T-cell (primary cell): ENCODE measurements at regions not wholly inside any gene's neighbourhood (a gene's known extent, or its start where the extent isn't known, plus 50 kb on each side); places are given as distances from the start of the nearest gene placed in this dataset.

Experiments
- ATAC-seq, 4 experiments: fragments of 200-7000 bp in 3 of 4; fragments of 150-1000 bp in 1 of 4; cut with Tn5 transposase; replicated peaks in 1 of 4; 1 replicate in 3 of 4; 2 replicates in 1 of 4; pipeline ENCODE4 v1.10.0; 2021; ENCODE audit warnings: moderate library complexity in 3 of 4, mild to moderate bottlenecking in 2 of 4, moderate number of reproducible peaks in 1 of 4
- CTCF ChIA-PET, 2 donors: fragments of 300-600 bp; sonication (Branson Sonifier 250); formaldehyde crosslinking; loops; one replicate each; lab custom pipeline; 2022; ENCODE audit warnings: antibody characterized with exemption in 2 of 2; lab: Charles Lee
- POLR2A ChIA-PET, 2 donors: fragments of 300-600 bp; sonication (Branson Sonifier 250); formaldehyde crosslinking; loops; one replicate each; lab custom pipeline; 2022; ENCODE audit warnings: antibody characterized with exemption in 2 of 2; lab: Charles Lee
- DNase-seq, 35 experiments: peaks; one replicate each; pipeline versions ENCODE4 v3.0.0 to v3.0.0-alpha.2; 2013 to 2023
- H3K27ac ChIP-seq: one replicate; pipeline ENCODE4 v1.5.1; 2013; ENCODE audit warnings: low read length
- H3K27me3 ChIP-seq, 2 experiments: replicated peaks in 1 of 2; 1 replicate in 1 of 2; 2 replicates in 1 of 2; pipeline versions ENCODE4 v1.6.1 to v1.7.0; 2013; ENCODE audit warnings: low read length in 1 of 2, mixed read lengths in 1 of 2; ENCODE audit not compliant: control insufficient read depth in 2 of 2, insufficient read depth in 2 of 2; ENCODE audit errors: extremely low read depth in 1 of 2
- H3K36me3 ChIP-seq, 2 donors: 1 replicate in 1 of 2; 2 replicates in 1 of 2; pipeline versions ENCODE4 v1.6.1 to v1.7.0; 2013; ENCODE audit warnings: low read length in 1 of 2; ENCODE audit not compliant: control insufficient read depth in 2 of 2, insufficient read depth in 1 of 2; ENCODE audit errors: extremely low read depth in 1 of 2
- H3K4me1 ChIP-seq, 2 experiments: 1 replicate in 1 of 2; 2 replicates in 1 of 2; pipeline versions ENCODE4 v1.6.1 to v1.7.0; 2013; ENCODE audit warnings: low read length in 2 of 2, mixed read lengths in 1 of 2; ENCODE audit not compliant: insufficient read depth in 2 of 2, control insufficient read depth in 1 of 2; ENCODE audit errors: extremely low read depth in 1 of 2
- H3K4me3 ChIP-seq, 2 donors: 1 replicate in 1 of 2; 2 replicates in 1 of 2; pipeline versions ENCODE4 v1.5.1 to v1.7.0; 2013; ENCODE audit warnings: mild to moderate bottlenecking in 2 of 2, low read length in 1 of 2, moderate library complexity in 1 of 2; ENCODE audit not compliant: control insufficient read depth in 1 of 2; ENCODE audit errors: extremely low read depth in 1 of 2
- H3K9me3 ChIP-seq: 2 replicates; pipeline ENCODE4 v1.7.0; 2013
- H3K27ac Mint-ChIP-seq, 2 donors: one replicate each; pipeline ENCODE4 v1.8.0; 2020 to 2021; ENCODE audit warnings: mild to moderate bottlenecking in 2 of 2, mixed read lengths in 2 of 2
- H3K27me3 Mint-ChIP-seq, 2 donors: one replicate each; pipeline ENCODE4 v1.8.0; 2021 to 2022; ENCODE audit warnings: mixed read lengths in 2 of 2
- H3K36me3 Mint-ChIP-seq: one replicate; pipeline ENCODE4 v1.8.0; 2021; ENCODE audit warnings: mixed read lengths
- H3K4me1 Mint-ChIP-seq, 3 donors: one replicate each; pipeline ENCODE4 v1.8.0; 2020 to 2022; ENCODE audit warnings: mixed read lengths in 3 of 3, mild to moderate bottlenecking in 1 of 3
- H3K4me3 Mint-ChIP-seq, 3 donors: one replicate each; pipeline ENCODE4 v1.8.0; 2020 to 2022; ENCODE audit warnings: mild to moderate bottlenecking in 3 of 3, mixed read lengths in 3 of 3, moderate library complexity in 3 of 3
- H3K9me3 Mint-ChIP-seq, 3 donors: one replicate each; pipeline ENCODE4 v1.8.0; 2020 to 2022; ENCODE audit warnings: mixed read lengths in 3 of 3
- WGBS: methylation state at CpG from one replicate; pipeline ENCODE4 v1.1.5; 2013; ENCODE audit warnings: missing lambda C conversion rate; ENCODE audit not compliant: insufficient coverage; 5-methylcytosine and 5-hydroxymethylcytosine counted together

- DNase-seq (no peak), ATAC-seq (no peak)
- H3K4me3 ChIP-seq: no peak overlapping the region
- ChIA-PET POLR2A (interaction anchor here in 1 of 2 donors (0.6 kb wide), 1 partner anchor 202 kb away, joined by 3 read pairs; no protein-coding TSS in a partner anchor), CTCF (no interaction called here)
- no peak overlapping the region for H3K4me3 Mint-ChIP-seq
- no peak overlapping the region for H3K27ac Mint-ChIP-seq
- peaks cover 0 to 2% of the 10 kb centered on the region in 2 experiments for H3K4me1 ChIP-seq
- peaks cover 0 to 3% of the 10 kb centered on the region in 2 experiments for H3K27me3 ChIP-seq
- H3K4me1 Mint-ChIP-seq: no peaks in the 10 kb centered on the region
- no peaks in the 10 kb centered on the region for H3K9me3 Mint-ChIP-seq
- H3K36me3 Mint-ChIP-seq: no peaks in the 10 kb centered on the region
- H3K27me3 Mint-ChIP-seq: peaks cover 2 to 10% of the 10 kb centered on the region in 2 donors
- H3K9me3 ChIP-seq: no peaks in the 10 kb centered on the region
- H3K27ac ChIP-seq: no peak overlapping the region
- H3K36me3 ChIP-seq: no peaks in the 10 kb centered on the region
Observed at GRCh38 chr5:67293226-67293625, 96.6 kb upstream of the CD180 start.

DNA sequence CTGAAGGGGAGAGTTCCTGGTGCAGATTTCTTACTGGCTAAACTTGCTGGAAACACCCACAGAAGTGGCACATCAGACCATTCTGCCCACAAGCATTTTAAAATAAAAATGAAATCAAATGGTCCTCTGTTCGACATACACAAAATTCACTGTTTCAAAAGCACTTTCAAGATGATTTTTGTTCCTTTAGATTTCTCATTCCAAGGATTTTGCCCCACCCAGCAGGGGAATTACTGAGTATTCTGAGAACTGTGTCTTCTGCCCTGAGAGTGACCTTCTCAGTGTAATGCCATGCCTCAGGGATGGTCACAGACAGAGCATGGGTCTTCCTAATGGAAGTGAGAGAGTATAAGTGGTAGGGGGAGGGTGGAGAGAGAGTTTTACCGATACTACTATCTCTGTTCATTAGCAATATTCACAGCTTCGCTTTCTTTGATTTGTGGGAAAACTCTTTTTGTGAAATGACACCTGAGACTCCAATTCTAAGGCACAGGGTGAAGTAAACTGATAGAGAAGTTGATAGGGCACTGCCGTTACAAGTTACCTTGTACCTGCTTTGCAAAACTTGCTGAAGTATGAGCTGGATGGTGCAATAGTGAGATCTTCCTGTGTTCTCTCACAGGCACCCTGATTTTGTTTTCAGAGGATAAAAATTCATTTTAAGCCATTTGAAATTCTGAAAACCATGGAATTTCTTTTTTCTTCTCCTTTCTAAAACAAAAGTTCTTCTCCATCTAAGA lies 95.8 kb upstream of the CD180 start:
- ChIA-PET POLR2A (interaction anchor here in 1 of 2 donors (0.6 kb wide), 1 partner anchor 202 kb away, joined by 3 read pairs; no protein-coding TSS in a partner anchor), CTCF (no interaction called here)

DNA sequence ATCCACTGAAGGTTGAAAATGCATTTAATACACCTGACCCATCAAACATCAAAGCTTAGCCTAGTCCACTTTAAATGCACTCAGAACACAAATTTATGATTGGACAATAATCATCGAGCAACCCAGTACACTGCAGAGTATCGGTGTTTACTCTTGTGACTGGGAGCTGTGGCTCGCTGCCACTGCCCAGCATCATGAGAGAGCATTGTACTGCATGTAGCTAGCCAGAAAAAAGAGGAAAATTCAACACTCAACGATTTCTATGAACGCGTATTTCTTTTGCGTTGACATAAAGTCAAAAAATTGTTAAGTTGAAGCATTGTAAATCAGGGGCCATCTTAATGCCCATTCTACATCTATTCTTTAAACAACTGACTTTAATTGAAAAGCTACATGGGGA lies 95.1 kb upstream of the CD180 start:
- Mint-ChIP-seq H3K9me3 (no peaks in the 10 kb centered on the region), H3K4me3 (no peak overlapping the region), H3K27me3 (peaks cover 2 to 7% of the 10 kb centered on the region in 2 donors), H3K27ac (no peak overlapping the region), H3K36me3 (no peaks in the 10 kb centered on the region), H3K4me1 (no peaks in the 10 kb centered on the region)
- POLR2A ChIA-PET: no interaction called here
- H3K4me3 ChIP-seq: no peak overlapping the region
- WGBS: no CpG with 5 or more reads among the region's 7 CpGs
- no peaks in the 10 kb centered on the region for H3K36me3 ChIP-seq
- CTCF ChIA-PET: no interaction called here
- H3K4me1 ChIP-seq: peaks cover 0 to 2% of the 10 kb centered on the region in 2 experiments
- ATAC-seq (no peak), DNase-seq (no peak)
- peaks cover 0 to 3% of the 10 kb centered on the region in 2 experiments for H3K27me3 ChIP-seq
- H3K27ac ChIP-seq: no peak overlapping the region
- H3K9me3 ChIP-seq: no peaks in the 10 kb centered on the region

More for the DNA sequence above, 95.8 kb upstream of the CD180 start:
- DNase-seq: no peak
- no peak for ATAC-seq
- Histone ChIP-seq H3K36me3 (no peaks in the 10 kb centered on the region), H3K27me3 (peaks cover 0 to 3% of the 10 kb centered on the region in 2 experiments), H3K4me1 (peaks cover 0 to 2% of the 10 kb centered on the region in 2 experiments), H3K4me3 (no peak overlapping the region), H3K9me3 (no peaks in the 10 kb centered on the region), H3K27ac (no peak overlapping the region)
- H3K9me3 Mint-ChIP-seq: no peaks in the 10 kb centered on the region
- H3K27me3 Mint-ChIP-seq: peaks cover 2 to 7% of the 10 kb centered on the region in 2 donors
- no peaks in the 10 kb centered on the region for H3K36me3 Mint-ChIP-seq
- 60% methylated on average over 1 of the region's 4 CpGs for WGBS
- no peak overlapping the region for H3K27ac Mint-ChIP-seq
- no peaks in the 10 kb centered on the region for H3K4me1 Mint-ChIP-seq
- H3K4me3 Mint-ChIP-seq: no peak overlapping the region

DNA sequence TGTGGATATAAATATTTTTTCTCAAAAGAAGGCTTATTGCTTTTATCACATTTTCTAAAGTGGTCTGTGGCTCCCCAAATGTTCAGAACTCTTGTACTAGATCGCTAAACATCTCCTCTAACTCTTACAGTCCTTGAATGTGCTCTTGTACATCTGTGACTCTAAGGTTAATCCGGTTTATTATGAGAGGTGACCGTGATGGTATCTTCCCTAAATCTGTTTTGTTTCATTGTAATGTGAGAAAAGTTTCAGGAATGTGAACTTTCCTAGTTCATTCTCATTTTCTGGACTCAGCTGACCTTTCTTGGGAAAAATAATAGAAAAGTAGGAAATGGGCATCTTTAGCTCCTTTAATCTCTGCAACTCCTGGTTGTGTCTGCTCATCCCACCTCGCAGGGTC lies 94.5 kb upstream of the CD180 start:
- no peak for DNase-seq
- H3K9me3 ChIP-seq: no peaks in the 10 kb centered on the region
- H3K36me3 ChIP-seq: no peaks in the 10 kb centered on the region
- no peak overlapping the region for H3K4me3 ChIP-seq
- H3K4me3 Mint-ChIP-seq: no peak overlapping the region
- ChIA-PET CTCF (interaction anchor here in 1 of 2 donors (0.5 to 0.6 kb wide), 2 partner anchors 955 to 1782 kb away, joined by 3 read pairs; no protein-coding TSS in a partner anchor), POLR2A (no interaction called here)
- no peaks in the 10 kb centered on the region for H3K36me3 Mint-ChIP-seq
- H3K9me3 Mint-ChIP-seq: no peaks in the 10 kb centered on the region
- H3K27me3 Mint-ChIP-seq: peaks cover 2 to 7% of the 10 kb centered on the region in 2 donors
- no CpG with 5 or more reads among the region's 4 CpGs for WGBS
- peaks cover 0 to 3% of the 10 kb centered on the region in 2 experiments for H3K27me3 ChIP-seq
- peaks cover 0 to 2% of the 10 kb centered on the region in 2 experiments for H3K4me1 ChIP-seq
- H3K27ac ChIP-seq: no peak overlapping the region
- ATAC-seq: no peak
- no peak overlapping the region for H3K27ac Mint-ChIP-seq
- no peaks in the 10 kb centered on the region for H3K4me1 Mint-ChIP-seq

DNA sequence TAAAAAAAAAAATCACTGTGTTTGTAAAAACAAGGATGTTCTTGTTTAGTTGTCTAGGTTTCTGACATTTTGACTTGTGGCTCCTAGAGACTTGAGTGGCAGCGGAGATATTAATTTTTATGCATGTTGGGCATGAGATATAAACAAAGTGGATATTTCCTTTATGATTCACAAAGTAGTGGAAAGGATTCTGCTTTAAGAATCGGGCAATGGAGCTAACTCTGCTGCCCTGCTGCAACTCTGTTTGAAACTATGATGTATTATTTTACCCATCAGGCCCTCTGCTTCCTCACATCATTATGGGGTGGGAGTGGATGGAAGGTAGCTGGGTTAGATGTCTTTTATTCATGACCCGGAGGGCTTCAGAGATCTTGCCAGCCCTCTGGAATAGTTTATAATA lies 94.1 kb upstream of the CD180 start:
- Mint-ChIP-seq H3K4me3 (no peak overlapping the region), H3K27ac (no peak overlapping the region), H3K4me1 (no peaks in the 10 kb centered on the region), H3K36me3 (no peaks in the 10 kb centered on the region), H3K9me3 (no peaks in the 10 kb centered on the region), H3K27me3 (peaks cover 2 to 7% of the 10 kb centered on the region in 2 donors)
- Histone ChIP-seq H3K27ac (no peak overlapping the region), H3K27me3 (peaks cover 0 to 3% of the 10 kb centered on the region in 2 experiments), H3K4me3 (no peak overlapping the region), H3K9me3 (no peaks in the 10 kb centered on the region), H3K36me3 (no peaks in the 10 kb centered on the region), H3K4me1 (peaks cover 0 to 2% of the 10 kb centered on the region in 2 experiments)
- ChIA-PET CTCF (interaction anchor here in 1 of 2 donors (0.5 to 0.6 kb wide), 2 partner anchors 956 to 1783 kb away, joined by 3 read pairs; no protein-coding TSS in a partner anchor), POLR2A (no interaction called here)
- WGBS: 100% methylated on average over 1 of the region's 3 CpGs
- DNase-seq (no peak), ATAC-seq (no peak)

- no peak overlapping the region for H3K27ac ChIP-seq
- ATAC-seq: no peak
- no peaks in the 10 kb centered on the region for H3K4me1 Mint-ChIP-seq
- peaks cover 0 to 2% of the 10 kb centered on the region in 2 experiments for H3K4me1 ChIP-seq
- 86% methylated on average over 3 of the region's 4 CpGs for WGBS
- H3K27me3 Mint-ChIP-seq: peaks cover 2 to 4% of the 10 kb centered on the region in 2 donors
- DNase-seq: no peak
- no peaks in the 10 kb centered on the region for H3K9me3 Mint-ChIP-seq
- H3K36me3 ChIP-seq: no peaks in the 10 kb centered on the region
- H3K27me3 ChIP-seq: no peaks in the 10 kb centered on the region
- CTCF ChIA-PET: no interaction called here
- H3K36me3 Mint-ChIP-seq: no peaks in the 10 kb centered on the region
- POLR2A ChIA-PET: no interaction called here
- H3K9me3 ChIP-seq: no peaks in the 10 kb centered on the region
- H3K27ac Mint-ChIP-seq: no peak overlapping the region
- H3K4me3 ChIP-seq: no peak overlapping the region
- H3K4me3 Mint-ChIP-seq: no peak overlapping the region
Observed at GRCh38 chr5:67289763-67290521, 93.3 kb upstream of the CD180 start.
